DOHH2 (cell line): ENCODE measurements at regions not wholly inside any gene's neighbourhood (a gene's known extent, or its start where the extent isn't known, plus 50 kb on each side); places are given as distances from the start of the nearest gene placed in this dataset.

ENCODE experiments used
- EZH2phosphoT487 ChIP-seq: fragments of 200-600 bp; sonication (generic); IDR thresholded peaks from 2 replicates; pipeline ENCODE4 v1.6.1; 2017; ENCODE audit warnings: borderline replicate concordance, mild to moderate bottlenecking, antibody characterized with exemption, low read length, moderate library complexity, mixed read lengths
- TF ChIP-seq, protein P1 (sequence below): fragments of 200-600 bp; sonication (generic); IDR thresholded peaks from one replicate; pipeline ENCODE4 v1.5.1; 2014; ENCODE audit warnings: antibody characterized with exemption, mild to moderate bottlenecking, low read depth, low read length; ENCODE audit not compliant: poor library complexity, severe bottlenecking

DNA sequence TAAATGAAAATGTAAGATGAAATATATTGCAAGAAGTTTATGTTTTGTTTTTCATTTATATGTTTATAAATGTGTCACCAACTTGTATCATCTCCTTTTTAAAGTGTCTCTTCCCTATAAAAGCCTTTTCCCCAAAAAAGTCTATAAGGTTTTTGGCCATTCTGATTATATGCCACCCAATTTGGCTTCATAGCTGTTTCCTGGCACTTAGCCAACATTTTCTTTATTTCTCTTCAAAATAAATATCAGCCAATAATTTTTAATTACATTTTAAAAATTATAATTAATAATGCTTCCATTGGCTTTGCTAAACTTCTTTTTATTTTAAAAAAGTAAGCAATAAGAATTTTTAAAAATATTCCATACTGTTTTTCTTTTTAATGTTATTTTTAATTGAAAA, 171.8 kb downstream of the RASSF9 start:
- TF ChIP-seq, protein P1, sequence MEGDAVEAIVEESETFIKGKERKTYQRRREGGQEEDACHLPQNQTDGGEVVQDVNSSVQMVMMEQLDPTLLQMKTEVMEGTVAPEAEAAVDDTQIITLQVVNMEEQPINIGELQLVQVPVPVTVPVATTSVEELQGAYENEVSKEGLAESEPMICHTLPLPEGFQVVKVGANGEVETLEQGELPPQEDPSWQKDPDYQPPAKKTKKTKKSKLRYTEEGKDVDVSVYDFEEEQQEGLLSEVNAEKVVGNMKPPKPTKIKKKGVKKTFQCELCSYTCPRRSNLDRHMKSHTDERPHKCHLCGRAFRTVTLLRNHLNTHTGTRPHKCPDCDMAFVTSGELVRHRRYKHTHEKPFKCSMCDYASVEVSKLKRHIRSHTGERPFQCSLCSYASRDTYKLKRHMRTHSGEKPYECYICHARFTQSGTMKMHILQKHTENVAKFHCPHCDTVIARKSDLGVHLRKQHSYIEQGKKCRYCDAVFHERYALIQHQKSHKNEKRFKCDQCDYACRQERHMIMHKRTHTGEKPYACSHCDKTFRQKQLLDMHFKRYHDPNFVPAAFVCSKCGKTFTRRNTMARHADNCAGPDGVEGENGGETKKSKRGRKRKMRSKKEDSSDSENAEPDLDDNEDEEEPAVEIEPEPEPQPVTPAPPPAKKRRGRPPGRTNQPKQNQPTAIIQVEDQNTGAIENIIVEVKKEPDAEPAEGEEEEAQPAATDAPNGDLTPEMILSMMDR: no peak
- TF ChIP-seq EZH2phosphoT487: no peak
